ENCODE measurements at regions not wholly inside any gene's neighbourhood (a gene's known extent, or its start where the extent isn't known, plus 50 kb on each side); places are given as distances from the start of the nearest gene placed in this dataset.

GRCh38 chr18:75809151-75809925 is 381.8 kb upstream of the SMIM21 start:
- DNase-seq (ENCODE audit: low read depth in 2 of 2) = no peak

GRCh38 chr18:75805265-75805664 is 377.8 kb upstream of the SMIM21 start:
- DNase-seq (ENCODE audit: low read depth in 2 of 2) = no peak

- no peak for DNase-seq (ENCODE audit: low read depth in 2 of 2)
These were observed 375.2 kb upstream of the SMIM21 start for GRCh38 chr18:75802681-75803080.

GRCh38 chr18:75801178-75801577 is 373.7 kb upstream of the SMIM21 start:
- DNase-seq (ENCODE audit: low read depth in 2 of 2) = no peak

- no peak for DNase-seq (ENCODE audit: low read depth in 2 of 2)
These were observed 372.8 kb upstream of the SMIM21 start for GRCh38 chr18:75800331-75800648.

GRCh38 chr18:75799449-75800330 is 372.2 kb upstream of the SMIM21 start:
- DNase-seq (ENCODE audit: low read depth in 2 of 2) = no peak

- no peak for DNase-seq (ENCODE audit: low read depth in 2 of 2)
These were observed 369.5 kb upstream of the SMIM21 start for GRCh38 chr18:75797046-75797445.

- DNase-seq (ENCODE audit: low read depth in 2 of 2) = peak in 1 of 2 experiments; percentile 15
These were observed 363.3 kb upstream of the SMIM21 start for GRCh38 chr18:75790796-75791195.

- DNase-seq (ENCODE audit: low read depth in 2 of 2) = no peak
These were observed 362.6 kb upstream of the SMIM21 start for GRCh38 chr18:75790111-75790510.

GRCh38 chr18:75785834-75786233 is 358.3 kb upstream of the SMIM21 start:
- no peak for DNase-seq (ENCODE audit: low read depth in 2 of 2)

GRCh38 chr18:75785206-75785605 is 357.7 kb upstream of the SMIM21 start:
- no peak for DNase-seq (ENCODE audit: low read depth in 2 of 2)

- DNase-seq (ENCODE audit: low read depth in 2 of 2) = no peak
These were observed 356.9 kb upstream of the SMIM21 start for GRCh38 chr18:75784390-75784789.

GRCh38 chr18:75783566-75784281 is 356.2 kb upstream of the SMIM21 start:
- no peak for DNase-seq (ENCODE audit: low read depth in 2 of 2)

GRCh38 chr18:75782826-75783225 is 355.3 kb upstream of the SMIM21 start:
- DNase-seq (ENCODE audit: low read depth in 2 of 2) = no peak

GRCh38 chr18:75782204-75782603 is 354.7 kb upstream of the SMIM21 start:
- no peak for DNase-seq (ENCODE audit: low read depth in 2 of 2)

- no peak for DNase-seq (ENCODE audit: low read depth in 2 of 2)
These were observed 352.4 kb upstream of the SMIM21 start for GRCh38 chr18:75779910-75780309.

GRCh38 chr18:75779450-75779849 is 351.9 kb upstream of the SMIM21 start:
- no peak for DNase-seq (ENCODE audit: low read depth in 2 of 2)

GRCh38 chr18:75777630-75778029 is 350.1 kb upstream of the SMIM21 start:
- no peak for DNase-seq (ENCODE audit: low read depth in 2 of 2)

GRCh38 chr18:75775121-75775520 is 347.6 kb upstream of the SMIM21 start:
- no peak for DNase-seq (ENCODE audit: low read depth in 2 of 2)

GRCh38 chr18:75773618-75774017 is 346.1 kb upstream of the SMIM21 start:
- no peak for DNase-seq (ENCODE audit: low read depth in 2 of 2)

- no peak for DNase-seq (ENCODE audit: low read depth in 2 of 2)
These were observed 335.3 kb upstream of the SMIM21 start for GRCh38 chr18:75762758-75763157.

GRCh38 chr18:75760208-75760607 is 332.7 kb upstream of the SMIM21 start:
- DNase-seq (ENCODE audit: low read depth in 2 of 2) = no peak

All from fibroblast of skin of left biceps (primary cell).